ENCODE measurements at regions not wholly inside any gene's neighbourhood (a gene's known extent, or its start where the extent isn't known, plus 50 kb on each side); places are given as distances from the start of the nearest gene placed in this dataset.

DNA sequence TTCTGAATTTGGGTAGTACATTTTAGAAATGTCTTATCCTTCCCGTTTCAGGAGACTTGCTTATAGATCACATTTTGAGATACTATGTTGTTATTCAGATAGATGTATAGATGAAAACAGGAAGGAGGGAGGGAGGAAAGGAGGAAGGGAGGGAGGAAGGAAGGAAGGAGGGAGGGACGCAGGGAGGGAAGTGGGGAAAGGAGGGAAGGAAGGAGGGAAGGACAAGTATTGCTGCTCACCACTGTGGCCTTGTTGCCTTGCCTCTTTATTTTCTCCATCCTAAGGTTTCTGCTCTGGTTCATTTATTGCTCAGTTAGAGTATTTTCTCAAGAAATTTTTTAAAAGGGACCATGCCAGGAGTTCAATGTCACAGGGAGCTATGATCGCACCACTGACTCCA, 134.3 kb downstream of the LTN1 start:
- no peak for DNase-seq (ENCODE audit: low read depth)
- H3K4me3 Mint-ChIP-seq (ENCODE audit: unreplicated experiment), result no peak overlapping the region
- no peaks in the 10 kb centered on the region for H4K20me1 ChIP-seq (ENCODE audit: insufficient read depth, low read length)
- H3K4me2 ChIP-seq (ENCODE audit: low read length), result no peak overlapping the region
- no peaks in the 10 kb centered on the region for H3K4me1 Mint-ChIP-seq (ENCODE audit: low read depth, unreplicated experiment)
- H3K27ac Mint-ChIP-seq (ENCODE audit: unreplicated experiment), result no peak overlapping the region
- H3K27me3 ChIP-seq (ENCODE audit: insufficient read depth, low read length), result no peaks in the 10 kb centered on the region
- H3K79me2 ChIP-seq (ENCODE audit: insufficient read depth, low read length), result no peaks in the 10 kb centered on the region
- TF ChIP-seq EZH2 (IDR thresholded peaks at IDR 0.05; ENCODE audit: insufficient read depth, low read length), result no peak
- TF ChIP-seq, protein P1, sequence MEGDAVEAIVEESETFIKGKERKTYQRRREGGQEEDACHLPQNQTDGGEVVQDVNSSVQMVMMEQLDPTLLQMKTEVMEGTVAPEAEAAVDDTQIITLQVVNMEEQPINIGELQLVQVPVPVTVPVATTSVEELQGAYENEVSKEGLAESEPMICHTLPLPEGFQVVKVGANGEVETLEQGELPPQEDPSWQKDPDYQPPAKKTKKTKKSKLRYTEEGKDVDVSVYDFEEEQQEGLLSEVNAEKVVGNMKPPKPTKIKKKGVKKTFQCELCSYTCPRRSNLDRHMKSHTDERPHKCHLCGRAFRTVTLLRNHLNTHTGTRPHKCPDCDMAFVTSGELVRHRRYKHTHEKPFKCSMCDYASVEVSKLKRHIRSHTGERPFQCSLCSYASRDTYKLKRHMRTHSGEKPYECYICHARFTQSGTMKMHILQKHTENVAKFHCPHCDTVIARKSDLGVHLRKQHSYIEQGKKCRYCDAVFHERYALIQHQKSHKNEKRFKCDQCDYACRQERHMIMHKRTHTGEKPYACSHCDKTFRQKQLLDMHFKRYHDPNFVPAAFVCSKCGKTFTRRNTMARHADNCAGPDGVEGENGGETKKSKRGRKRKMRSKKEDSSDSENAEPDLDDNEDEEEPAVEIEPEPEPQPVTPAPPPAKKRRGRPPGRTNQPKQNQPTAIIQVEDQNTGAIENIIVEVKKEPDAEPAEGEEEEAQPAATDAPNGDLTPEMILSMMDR (IDR thresholded peaks at IDR 0.05; ENCODE audit: insufficient read depth, low read depth, low read length), result no peak
- H3K27me3 Mint-ChIP-seq (ENCODE audit: low read depth, unreplicated experiment), result no peaks in the 10 kb centered on the region
- H3K4me3 ChIP-seq (ENCODE audit: insufficient read depth, low read depth, low read length), result no peak overlapping the region
- no peak overlapping the region for H3K27ac ChIP-seq (ENCODE audit: low read depth, low read length)
- no peaks in the 10 kb centered on the region for H3K36me3 ChIP-seq (ENCODE audit: insufficient read depth, low read length)
- no peaks in the 10 kb centered on the region for H3K4me1 ChIP-seq (ENCODE audit: insufficient read depth, low read length)
- no peak for FAIRE-seq
- H3K9ac ChIP-seq (ENCODE audit: low read length), result no peak overlapping the region
- H3K36me3 Mint-ChIP-seq (ENCODE audit: low read depth, unreplicated experiment), result peaks cover 2% of the 10 kb centered on the region
- H3K9me3 Mint-ChIP-seq (ENCODE audit: unreplicated experiment), result no peaks in the 10 kb centered on the region
- H3K9me3 ChIP-seq (ENCODE audit: insufficient read depth, low read depth, low read length), result no peaks in the 10 kb centered on the region
- no peak overlapping the region for H2AFZ ChIP-seq (ENCODE audit: low read depth, low read length)

- Histone ChIP-seq H3K9me3 (ENCODE audit: insufficient read depth, low read depth, low read length) (no peaks in the 10 kb centered on the region), H3K4me1 (ENCODE audit: insufficient read depth, low read length) (no peaks in the 10 kb centered on the region), H3K79me2 (ENCODE audit: insufficient read depth, low read length) (no peaks in the 10 kb centered on the region), H4K20me1 (ENCODE audit: insufficient read depth, low read length) (no peaks in the 10 kb centered on the region), H3K27me3 (ENCODE audit: insufficient read depth, low read length) (no peaks in the 10 kb centered on the region), H3K27ac (ENCODE audit: low read depth, low read length) (no peak overlapping the region), H3K4me3 (ENCODE audit: insufficient read depth, low read depth, low read length) (no peak overlapping the region), H3K36me3 (ENCODE audit: insufficient read depth, low read length) (no peaks in the 10 kb centered on the region), H2AFZ (ENCODE audit: low read depth, low read length) (no peak overlapping the region), H3K9ac (ENCODE audit: low read length) (no peak overlapping the region), H3K4me2 (ENCODE audit: low read length) (no peak overlapping the region)
- Mint-ChIP-seq H3K36me3 (ENCODE audit: low read depth, unreplicated experiment) (peaks cover 2% of the 10 kb centered on the region), H3K27ac (ENCODE audit: unreplicated experiment) (no peak overlapping the region), H3K4me1 (ENCODE audit: low read depth, unreplicated experiment) (no peaks in the 10 kb centered on the region), H3K9me3 (ENCODE audit: unreplicated experiment) (no peaks in the 10 kb centered on the region), H3K4me3 (ENCODE audit: unreplicated experiment) (no peak overlapping the region), H3K27me3 (ENCODE audit: low read depth, unreplicated experiment) (no peaks in the 10 kb centered on the region)
- DNase-seq (ENCODE audit: low read depth), result no peak
- FAIRE-seq, result no peak
- TF ChIP-seq, protein P1 (IDR thresholded peaks at IDR 0.05; ENCODE audit: insufficient read depth, low read depth, low read length), result no peak
- TF ChIP-seq EZH2 (IDR thresholded peaks at IDR 0.05; ENCODE audit: insufficient read depth, low read length), result no peak
Observed at GRCh38 chr21:28857752-28858151, 134.9 kb downstream of the LTN1 start.

GRCh38 chr21:28856588-28857250, 136.0 kb downstream of the LTN1 start:
- H4K20me1 ChIP-seq (ENCODE audit: insufficient read depth, low read length), result no peaks in the 10 kb centered on the region
- no peak overlapping the region for H3K27ac ChIP-seq (ENCODE audit: low read depth, low read length)
- no peak for DNase-seq (ENCODE audit: low read depth)
- no peaks in the 10 kb centered on the region for H3K9me3 Mint-ChIP-seq (ENCODE audit: unreplicated experiment)
- H3K27ac Mint-ChIP-seq (ENCODE audit: unreplicated experiment), result no peak overlapping the region
- H3K4me3 ChIP-seq (ENCODE audit: insufficient read depth, low read depth, low read length), result no peak overlapping the region
- H3K4me3 Mint-ChIP-seq (ENCODE audit: unreplicated experiment), result no peak overlapping the region
- H3K9ac ChIP-seq (ENCODE audit: low read length), result no peak overlapping the region
- peaks cover 2% of the 10 kb centered on the region for H3K36me3 Mint-ChIP-seq (ENCODE audit: low read depth, unreplicated experiment)
- H3K4me1 Mint-ChIP-seq (ENCODE audit: low read depth, unreplicated experiment), result no peaks in the 10 kb centered on the region
- H3K9me3 ChIP-seq (ENCODE audit: insufficient read depth, low read depth, low read length), result no peaks in the 10 kb centered on the region
- no peaks in the 10 kb centered on the region for H3K27me3 ChIP-seq (ENCODE audit: insufficient read depth, low read length)
- FAIRE-seq, result no peak
- no peak overlapping the region for H3K4me2 ChIP-seq (ENCODE audit: low read length)
- TF ChIP-seq EZH2 (IDR thresholded peaks at IDR 0.05; ENCODE audit: insufficient read depth, low read length), result no peak
- TF ChIP-seq, protein P1 (IDR thresholded peaks at IDR 0.05; ENCODE audit: insufficient read depth, low read depth, low read length), result no peak
- H3K27me3 Mint-ChIP-seq (ENCODE audit: low read depth, unreplicated experiment), result no peaks in the 10 kb centered on the region
- H3K4me1 ChIP-seq (ENCODE audit: insufficient read depth, low read length), result no peaks in the 10 kb centered on the region
- H3K36me3 ChIP-seq (ENCODE audit: insufficient read depth, low read length), result no peaks in the 10 kb centered on the region
- H2AFZ ChIP-seq (ENCODE audit: low read depth, low read length), result no peak overlapping the region
- no peaks in the 10 kb centered on the region for H3K79me2 ChIP-seq (ENCODE audit: insufficient read depth, low read length)
